K562 (cell line): ENCODE measurements at regions not wholly inside any gene's neighbourhood (a gene's known extent, or its start where the extent isn't known, plus 50 kb on each side); places are given as distances from the start of the nearest gene placed in this dataset.

Experiments used
- ATAC-seq: fragments of 200-7000 bp; cut with Tn5 transposase; 3 replicates; pipeline ENCODE4 v1.9.1; 2020; ENCODE audit warnings: moderate library complexity
- BruUV-seq: library from RNA; stranded (reverse); fragments of 400-500 nt; replicated peaks from 2 replicates; lab custom pipeline; 2021; lab: Mats Ljungman, UMichigan
- CTCF ChIA-PET: fragments of 300-600 bp; formaldehyde crosslinking; extraction: SDS; loops from one replicate; lab custom pipeline; 2021; ENCODE audit warnings: low intra/inter-chr PET ratio; lab: Yijun Ruan, JAX
- POLR2A ChIA-PET: fragments of 300-600, 350-650 bp; sonication (Branson Sonifier 250); formaldehyde crosslinking; extraction: SDS; loops from one replicate; lab custom pipeline; 2021; ENCODE audit warnings: antibody characterized with exemption, inconsistent platforms; lab: Yijun Ruan, JAX
- DNase-seq, 4 experiments: peaks; one replicate each; pipeline versions ENCODE4 v3.0.0 to v3.0.0-alpha.2; 2011 to 2018; ENCODE audit warnings: low spot score in 3 of 4, mixed read lengths in 3 of 4; ENCODE audit errors: extremely low read depth in 1 of 4
- FAIRE-seq: peaks from 2 replicates; lab custom pipeline; 2011; peaks lifted over from hg19 to GRCh38; lab: Jason Lieb, UNC
- H2AFZ ChIP-seq: 2 replicates; pipeline ENCODE4 v1.6.0; 2011; ENCODE audit warnings: low read depth, low read length, control low read depth, inconsistent platforms
- H3K27ac ChIP-seq: fragments of 200-600 bp; 3 replicates; pipeline ENCODE4 v1.8.0; 2011; ENCODE audit warnings: low read depth, mild to moderate bottlenecking, control low read depth, inconsistent platforms, low read length, moderate library complexity, mixed read lengths; ENCODE audit errors: extremely low read depth
- H3K27me3 ChIP-seq, 2 experiments: fragments of 300-600 bp in 1 of 2; 2 replicates in 1 of 2; 3 replicates in 1 of 2; pipeline versions ENCODE4 v1.6.0 to v1.8.0; 2011; ENCODE audit warnings: inconsistent platforms in 2 of 2, low read length in 2 of 2, mild to moderate bottlenecking in 1 of 2, mixed read lengths in 1 of 2, moderate library complexity in 1 of 2; ENCODE audit not compliant: control insufficient read depth in 2 of 2, insufficient read depth in 2 of 2
- H3K36me3 ChIP-seq: fragments of 300-600 bp; 3 replicates; pipeline ENCODE4 v1.8.0; 2011; ENCODE audit warnings: mild to moderate bottlenecking, low read length, inconsistent platforms; ENCODE audit not compliant: control insufficient read depth, insufficient read depth
- H3K4me1 ChIP-seq, 2 experiments: fragments of 200-600 bp in 1 of 2; replicated peaks in 1 of 2; 2 replicates in 1 of 2; 3 replicates in 1 of 2; pipeline versions ENCODE4 v1.5.1 to v1.8.0; 2011; ENCODE audit warnings: inconsistent platforms in 2 of 2, low read length in 2 of 2, mild to moderate bottlenecking in 1 of 2, mixed read lengths in 1 of 2, moderate library complexity in 1 of 2; ENCODE audit not compliant: control insufficient read depth in 2 of 2, insufficient read depth in 2 of 2
- H3K4me2 ChIP-seq: 2 replicates; pipeline ENCODE4 v1.6.1; 2011; ENCODE audit warnings: low read length, control low read depth, inconsistent platforms, mixed read lengths; ENCODE audit not compliant: insufficient read depth
- H3K4me3 ChIP-seq: fragments of 200-600 bp; sonication (generic), shearing (Covaris generic); 2 replicates; pipeline ENCODE4 v1.5.1; 2016; ENCODE audit warnings: control low read depth, inconsistent platforms
- H3K79me2 ChIP-seq: fragments of 200-600 bp; 3 replicates; pipeline ENCODE4 v1.8.0; 2011; ENCODE audit warnings: low read length, inconsistent platforms; ENCODE audit not compliant: control insufficient read depth, insufficient read depth
- H3K9ac ChIP-seq, 2 experiments: 2 replicates each; pipeline versions ENCODE4 v1.6.0 to v1.6.1; 2011; ENCODE audit warnings: low read depth in 2 of 2, low read length in 2 of 2, control low read depth in 1 of 2, inconsistent platforms in 1 of 2, mild to moderate bottlenecking in 1 of 2, mixed read lengths in 1 of 2; ENCODE audit not compliant: insufficient read depth in 1 of 2
- H3K9me1 ChIP-seq: one replicate; pipeline ENCODE4 v1.6.0; 2011; ENCODE audit warnings: inconsistent platforms, mild to moderate bottlenecking, low read length, moderate library complexity; ENCODE audit not compliant: control insufficient read depth, insufficient read depth
- H3K9me3 ChIP-seq: replicated peaks from 2 replicates; pipeline ENCODE4 v1.5.1; 2011; ENCODE audit warnings: low read depth, low read length, inconsistent platforms; ENCODE audit not compliant: control insufficient read depth, insufficient read depth
- H4K20me1 ChIP-seq: replicated peaks from 2 replicates; pipeline ENCODE4 v1.6.1; 2011; ENCODE audit warnings: low read length, inconsistent platforms, mixed read lengths; ENCODE audit not compliant: control insufficient read depth, insufficient read depth
- EGR1 ChIP-seq: fragments of 450-650 bp; conservative IDR thresholded peaks from 2 replicates; pipeline ENCODE4 v1.6.1; 2017; ENCODE audit warnings: mild to moderate bottlenecking
- HDAC1 ChIP-seq, 2 experiments: fragments of 450-650 bp; IDR thresholded peaks; 2 replicates each; pipeline ENCODE4 v1.6.1; 2016 to 2017; ENCODE audit warnings: inconsistent platforms in 1 of 2, mild to moderate bottlenecking in 1 of 2, moderate library complexity in 1 of 2
- WGBS: fragments of 100-300 bp; shearing (Covaris generic); methylation state at CpG from one replicate; pipeline ENCODE4 v1.1.6; 2016; ENCODE audit warnings: low coverage, mixed read lengths; ENCODE audit not compliant: insufficient coverage; ENCODE audit errors: missing lambda C conversion rate; 5-methylcytosine and 5-hydroxymethylcytosine counted together
- in situ Hi-C: fragments of 300-500 bp; cut with MboI; formaldehyde crosslinking; loops from 4 replicates; pipeline ENCODE4 v1.15.0; 2018; ENCODE audit warnings: inconsistent platforms, mixed read lengths
- intact Hi-C: fragments of 100-400 bp; cut with micrococcal nuclease; formaldehyde crosslinking; loops from 2 replicates; pipeline ENCODE4 v1.14.2; 2022
- TF ChIP-seq, protein P1 (sequence below), 3 experiments: fragments of 200-800 bp in 1 of 3; fragments of 250-450 bp in 1 of 3; fragments of 450-650 bp in 1 of 3; sonication (Bioruptor Pico) in 1 of 3; sonication (Bioruptor generic) in 1 of 3; formaldehyde crosslinking in 1 of 3; IDR thresholded peaks; 2 replicates each; pipeline versions ENCODE4 v1.6.1 to v1.8.0; 2016 to 2022; ENCODE audit warnings: mild to moderate bottlenecking in 2 of 3, missing genetic modification characterization in 2 of 3, missing compliant biosample characterization in 1 of 3, moderate library complexity in 1 of 3
- TF ChIP-seq, protein P2 (sequence below): sonication (generic); formaldehyde crosslinking; IDR thresholded peaks from 2 replicates; pipeline ENCODE4 v1.8.0; 2022; ENCODE audit warnings: mild to moderate bottlenecking, low read depth, missing genetic modification reagents

DNA sequence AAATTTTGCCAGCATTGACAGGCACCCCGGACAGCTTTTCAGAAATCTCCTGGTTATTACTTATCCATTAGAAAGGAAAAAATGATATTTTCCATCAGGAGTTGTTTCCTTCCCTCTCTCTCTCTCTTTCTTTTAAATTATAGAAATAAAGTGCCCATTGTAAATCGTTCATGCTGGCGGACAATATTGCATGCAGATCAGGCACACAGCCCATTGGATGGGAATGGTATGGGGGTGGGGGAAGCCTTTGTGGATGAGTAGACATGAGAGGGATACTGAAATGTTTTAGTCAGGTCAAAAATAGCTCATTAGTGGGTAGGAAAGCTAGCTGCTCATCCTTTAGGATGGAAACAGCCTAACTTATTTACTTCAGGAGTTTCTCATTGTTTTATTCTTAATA, 764.9 kb upstream of the MMS22L start (continued):
- TF ChIP-seq, protein P1, sequence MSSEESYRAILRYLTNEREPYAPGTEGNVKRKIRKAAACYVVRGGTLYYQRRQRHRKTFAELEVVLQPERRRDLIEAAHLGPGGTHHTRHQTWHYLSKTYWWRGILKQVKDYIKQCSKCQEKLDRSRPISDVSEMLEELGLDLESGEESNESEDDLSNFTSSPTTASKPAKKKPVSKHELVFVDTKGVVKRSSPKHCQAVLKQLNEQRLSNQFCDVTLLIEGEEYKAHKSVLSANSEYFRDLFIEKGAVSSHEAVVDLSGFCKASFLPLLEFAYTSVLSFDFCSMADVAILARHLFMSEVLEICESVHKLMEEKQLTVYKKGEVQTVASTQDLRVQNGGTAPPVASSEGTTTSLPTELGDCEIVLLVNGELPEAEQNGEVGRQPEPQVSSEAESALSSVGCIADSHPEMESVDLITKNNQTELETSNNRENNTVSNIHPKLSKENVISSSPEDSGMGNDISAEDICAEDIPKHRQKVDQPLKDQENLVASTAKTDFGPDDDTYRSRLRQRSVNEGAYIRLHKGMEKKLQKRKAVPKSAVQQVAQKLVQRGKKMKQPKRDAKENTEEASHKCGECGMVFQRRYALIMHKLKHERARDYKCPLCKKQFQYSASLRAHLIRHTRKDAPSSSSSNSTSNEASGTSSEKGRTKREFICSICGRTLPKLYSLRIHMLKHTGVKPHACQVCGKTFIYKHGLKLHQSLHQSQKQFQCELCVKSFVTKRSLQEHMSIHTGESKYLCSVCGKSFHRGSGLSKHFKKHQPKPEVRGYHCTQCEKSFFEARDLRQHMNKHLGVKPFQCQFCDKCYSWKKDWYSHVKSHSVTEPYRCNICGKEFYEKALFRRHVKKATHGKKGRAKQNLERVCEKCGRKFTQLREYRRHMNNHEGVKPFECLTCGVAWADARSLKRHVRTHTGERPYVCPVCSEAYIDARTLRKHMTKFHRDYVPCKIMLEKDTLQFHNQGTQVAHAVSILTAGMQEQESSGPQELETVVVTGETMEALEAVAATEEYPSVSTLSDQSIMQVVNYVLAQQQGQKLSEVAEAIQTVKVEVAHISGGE (CRISPR knock-in tag; IDR thresholded peaks at IDR 0.05): no peak
- TF ChIP-seq EGR1: no peak
- TF ChIP-seq HDAC1 (IDR thresholded peaks at IDR 0.05): no peak

DNA sequence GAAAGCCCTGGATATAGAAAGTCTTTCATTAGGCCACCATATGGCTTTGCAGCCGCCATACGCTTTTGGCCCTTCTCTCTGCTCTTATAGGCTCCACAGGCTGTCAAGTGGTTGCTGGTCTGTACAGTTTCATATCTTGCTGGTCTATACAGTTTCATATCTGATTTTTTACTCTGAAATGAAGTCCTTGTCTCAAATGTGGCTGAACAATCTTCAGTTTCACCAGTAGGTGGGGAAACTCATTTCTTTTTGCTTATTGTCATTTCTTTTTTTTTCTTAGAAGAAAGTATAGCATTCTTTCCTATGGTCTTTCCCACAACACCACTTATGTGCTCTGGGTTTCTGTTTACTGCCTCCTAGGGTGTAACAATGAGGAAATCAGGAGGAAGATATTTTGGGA, 771.4 kb upstream of the MMS22L start:
- H3K9ac ChIP-seq: no peak overlapping the region
- no peaks in the 10 kb centered on the region for H3K27me3 ChIP-seq
- no peak overlapping the region for H2AFZ ChIP-seq
- intact Hi-C loops: no loop called here
- H3K4me1 ChIP-seq: no peaks in the 10 kb centered on the region
- H4K20me1 ChIP-seq: no peaks in the 10 kb centered on the region
- H3K36me3 ChIP-seq: no peaks in the 10 kb centered on the region
- WGBS: 0% methylated on average over 2 of the region's 2 CpGs
- H3K9me1 ChIP-seq: no peaks in the 10 kb centered on the region
- no peak overlapping the region for H3K4me2 ChIP-seq
- in situ Hi-C loops: no loop called here
- no TSS peak for BruUV-seq
- ChIA-PET POLR2A (no interaction called here), CTCF (no interaction called here)
- H3K79me2 ChIP-seq: no peaks in the 10 kb centered on the region
- no peaks in the 10 kb centered on the region for H3K9me3 ChIP-seq
- ATAC-seq (no peak), FAIRE-seq (no peak), DNase-seq (no peak)
- H3K27ac ChIP-seq: no peak overlapping the region
- no peak overlapping the region for H3K4me3 ChIP-seq
- TF ChIP-seq, protein P2, sequence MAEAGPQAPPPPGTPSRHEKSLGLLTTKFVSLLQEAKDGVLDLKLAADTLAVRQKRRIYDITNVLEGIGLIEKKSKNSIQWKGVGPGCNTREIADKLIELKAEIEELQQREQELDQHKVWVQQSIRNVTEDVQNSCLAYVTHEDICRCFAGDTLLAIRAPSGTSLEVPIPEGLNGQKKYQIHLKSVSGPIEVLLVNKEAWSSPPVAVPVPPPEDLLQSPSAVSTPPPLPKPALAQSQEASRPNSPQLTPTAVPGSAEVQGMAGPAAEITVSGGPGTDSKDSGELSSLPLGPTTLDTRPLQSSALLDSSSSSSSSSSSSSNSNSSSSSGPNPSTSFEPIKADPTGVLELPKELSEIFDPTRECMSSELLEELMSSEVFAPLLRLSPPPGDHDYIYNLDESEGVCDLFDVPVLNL (CRISPR knock-in tag): no peak
